Endothelial cell of umbilical vein (primary cell): ENCODE measurements at regions not wholly inside any gene's neighbourhood (a gene's known extent, or its start where the extent isn't known, plus 50 kb on each side); places are given as distances from the start of the nearest gene placed in this dataset.

Experiments used
- BruUV-seq: library from RNA; stranded (reverse); fragments of 400-500 nt; replicated peaks from 2 replicates; lab custom pipeline; 2021; lab: Mats Ljungman, UMichigan
- CTCF ChIA-PET: fragments of 300-600, 350-600 bp; sonication (Branson Sonifier 250); formaldehyde crosslinking; loops from one replicate; lab custom pipeline; 2021; ENCODE audit warnings: antibody characterized with exemption, inconsistent platforms; lab: Charles Lee
- POLR2A ChIA-PET: fragments of 300-600, 350-600 bp; sonication (Branson Sonifier 250); formaldehyde crosslinking; loops from one replicate; lab custom pipeline; 2021; ENCODE audit warnings: antibody characterized with exemption, inconsistent platforms; lab: Charles Lee
- DNase-seq: peaks from one replicate; pipeline ENCODE4 v3.0.0-alpha.2; 2011; ENCODE audit warnings: low read depth, low spot score
- FAIRE-seq: peaks from 2 replicates; lab custom pipeline; 2011; peaks lifted over from hg19 to GRCh38; lab: Jason Lieb, UNC
- H2AFZ ChIP-seq: 2 replicates; pipeline ENCODE4 v1.6.0; 2012; ENCODE audit warnings: low read depth, low read length, control low read depth, inconsistent platforms
- H3K27ac ChIP-seq: 2 replicates; pipeline ENCODE4 v1.5.1; 2011; ENCODE audit warnings: low read depth, mild to moderate bottlenecking, control low read depth, low read length, moderate library complexity; ENCODE audit not compliant: insufficient read depth
- H3K27me3 ChIP-seq, 2 experiments: 2 replicates each; pipeline versions ENCODE4 v1.6.0 to v1.6.1; 2011; ENCODE audit warnings: low read length in 2 of 2, mixed read lengths in 1 of 2; ENCODE audit not compliant: control insufficient read depth in 2 of 2, insufficient read depth in 2 of 2
- H3K36me3 ChIP-seq, 2 experiments: 2 replicates in 1 of 2; 3 replicates in 1 of 2; pipeline ENCODE4 v1.5.1; 2011; ENCODE audit warnings: low read length in 2 of 2, mild to moderate bottlenecking in 1 of 2, moderate library complexity in 1 of 2; ENCODE audit not compliant: control insufficient read depth in 2 of 2, insufficient read depth in 2 of 2; ENCODE audit errors: extremely low read depth in 1 of 2
- H3K4me1 ChIP-seq: 3 replicates; pipeline ENCODE4 v1.5.1; 2011; ENCODE audit warnings: mild to moderate bottlenecking, low read length; ENCODE audit not compliant: control insufficient read depth, insufficient read depth; ENCODE audit errors: extremely low read depth
- H3K4me2 ChIP-seq: 2 replicates; pipeline ENCODE4 v1.6.1; 2011; ENCODE audit warnings: low read length, control low read depth, mixed read lengths; ENCODE audit not compliant: insufficient read depth
- H3K4me3 ChIP-seq, 3 experiments: fragments of 200-600 bp in 1 of 3; sonication (generic), shearing (Covaris generic) in 1 of 3; replicated peaks in 1 of 3; 2 replicates each; pipeline ENCODE4 v1.5.1; 2011 to 2016; ENCODE audit warnings: control low read depth in 3 of 3, low read length in 3 of 3, mild to moderate bottlenecking in 2 of 3, inconsistent platforms in 1 of 3, low read depth in 1 of 3, moderate library complexity in 1 of 3; ENCODE audit not compliant: insufficient read depth in 1 of 3
- H3K79me2 ChIP-seq: 2 replicates; pipeline ENCODE4 v1.6.0; 2012; ENCODE audit warnings: low read length, inconsistent platforms; ENCODE audit not compliant: control insufficient read depth, insufficient read depth
- H3K9ac ChIP-seq: replicated peaks from 2 replicates; pipeline ENCODE3; 2011; ENCODE audit warnings: low read length, control low read depth; ENCODE audit not compliant: insufficient read depth; ENCODE audit errors: extremely low read depth
- H3K9me1 ChIP-seq: replicated peaks from 3 replicates; pipeline ENCODE4 v1.6.0; 2011; ENCODE audit warnings: mild to moderate bottlenecking, low read length; ENCODE audit not compliant: control insufficient read depth, insufficient read depth; ENCODE audit errors: extremely low read depth
- H3K9me3 ChIP-seq: replicated peaks from 2 replicates; pipeline ENCODE4 v1.5.1; 2012; ENCODE audit warnings: low read length, inconsistent platforms; ENCODE audit not compliant: control insufficient read depth, insufficient read depth
- H4K20me1 ChIP-seq: replicated peaks from 2 replicates; pipeline ENCODE3; 2011; ENCODE audit warnings: mild to moderate bottlenecking, low read length; ENCODE audit not compliant: control insufficient read depth, insufficient read depth; ENCODE audit errors: extremely low read depth
- CTCF ChIP-seq, 2 donors: IDR thresholded peaks; 1 replicate in 1 of 2; 2 replicates in 1 of 2; pipeline ENCODE4 v1.5.1; 2011; ENCODE audit warnings: low read length in 2 of 2, mild to moderate bottlenecking in 2 of 2, moderate library complexity in 2 of 2, control low read depth in 1 of 2, inconsistent platforms in 1 of 2, low read depth in 1 of 2; ENCODE audit not compliant: insufficient read depth in 1 of 2; ENCODE audit errors: extremely low read depth in 1 of 2
- FOS ChIP-seq: IDR thresholded peaks from 2 replicates; pipeline ENCODE4 v1.6.1; 2011; ENCODE audit warnings: mild to moderate bottlenecking, low read length, moderate library complexity, borderline replicate concordance; ENCODE audit not compliant: insufficient read depth
- GATA2 ChIP-seq: IDR thresholded peaks from 2 replicates; pipeline ENCODE4 v1.7.0; 2011; ENCODE audit warnings: low read depth, mild to moderate bottlenecking, moderate library complexity, mixed read lengths, low read length; ENCODE audit not compliant: insufficient read length, insufficient read depth
- JUN ChIP-seq: IDR thresholded peaks from 2 replicates; pipeline ENCODE4 v1.6.1; 2011; ENCODE audit warnings: borderline replicate concordance, low read depth; ENCODE audit not compliant: insufficient read length, insufficient read depth
- MAX ChIP-seq: IDR thresholded peaks from 2 replicates; pipeline ENCODE4 v1.6.1; 2011; ENCODE audit not compliant: insufficient read depth, insufficient read length
- MYC ChIP-seq: IDR thresholded peaks from one replicate; pipeline ENCODE4 v1.6.1; 2011; ENCODE audit warnings: mild to moderate bottlenecking, low read depth, low read length
- POLR2A ChIP-seq: IDR thresholded peaks from 2 replicates; pipeline ENCODE4 v1.6.1; 2012; ENCODE audit warnings: low read depth, mild to moderate bottlenecking, control low read depth, low read length
- POLR2AphosphoS5 ChIP-seq: IDR thresholded peaks from 2 replicates; pipeline ENCODE4 v1.6.1; 2012; ENCODE audit warnings: low read depth, mild to moderate bottlenecking, control low read depth, low read length, moderate library complexity; ENCODE audit not compliant: insufficient read depth
- dilution Hi-C: fragments of 300-500 bp; cut with MboI; formaldehyde crosslinking; loops from one replicate; pipeline ENCODE4 v1.15.0; 2019; ENCODE audit warnings: low sequenced_read_pairs; ENCODE audit not compliant: extremely low pct_ligation_motif_present
- intact Hi-C: fragments of 100-400 bp; cut with micrococcal nuclease; formaldehyde crosslinking; loops from one replicate; pipeline ENCODE4 v1.10.0; 2022

- H4K20me1 ChIP-seq = no peaks in the 10 kb centered on the region
- peaks cover 25% of the 10 kb centered on the region for H3K4me1 ChIP-seq
- no peak overlapping the region for H3K27ac ChIP-seq
- FAIRE-seq = no peak
- H3K9me1 ChIP-seq = no peaks in the 10 kb centered on the region
- no peak overlapping the region for H3K9ac ChIP-seq
- TF ChIP-seq CTCF (IDR thresholded peaks at IDR 0.05; ENCODE audit: extremely low read depth in 1 of 2, insufficient read depth in 1 of 2, low read depth in 1 of 2, low read length in 2 of 2) = no peak
- TF ChIP-seq MYC = no peak
- TF ChIP-seq JUN = no peak
- H3K4me2 ChIP-seq = no peak overlapping the region
- no peaks in the 10 kb centered on the region for H3K27me3 ChIP-seq
- H2AFZ ChIP-seq = no peak overlapping the region
- no peak for DNase-seq
- ChIA-PET CTCF (no interaction called here), POLR2A (no interaction called here)
- intact Hi-C loops (no loop called here), dilution Hi-C loops (no loop called here)
- H3K4me3 ChIP-seq = no peak overlapping the region
- H3K9me3 ChIP-seq = no peaks in the 10 kb centered on the region
- BruUV-seq = no TSS peak
- H3K36me3 ChIP-seq = no peaks in the 10 kb centered on the region
- no peaks in the 10 kb centered on the region for H3K79me2 ChIP-seq
Measured at GRCh38 chr9:16333691-16334090, 536.8 kb downstream of the BNC2 start.

- Histone ChIP-seq H3K9me3 (no peaks in the 10 kb centered on the region), H3K36me3 (no peaks in the 10 kb centered on the region), H3K4me2 (peak overlapping the region; percentile 31), H2AFZ (no peak overlapping the region), H4K20me1 (no peaks in the 10 kb centered on the region), H3K9me1 (no peaks in the 10 kb centered on the region), H3K4me1 (peaks cover 25% of the 10 kb centered on the region), H3K79me2 (no peaks in the 10 kb centered on the region), H3K9ac (no peak overlapping the region), H3K4me3 (no peak overlapping the region), H3K27me3 (no peaks in the 10 kb centered on the region), H3K27ac (peak overlapping the region; percentile 81)
- peak; percentile 82 for DNase-seq
- POLR2A ChIA-PET = no interaction called here
- no TSS peak for BruUV-seq
- intact Hi-C loops (loop anchor here (2.0 to 5.0 kb wide), 3 partner anchors 181 to 391 kb away; no protein-coding TSS in a partner anchor), dilution Hi-C loops (no loop called here)
- FAIRE-seq = peak; percentile 85
- TF ChIP-seq MAX (no peak), POLR2A (no peak), POLR2AphosphoS5 (peak; percentile 86), GATA2 (peak; percentile 29), MYC (no peak), CTCF (IDR thresholded peaks at IDR 0.05; ENCODE audit: extremely low read depth in 1 of 2, insufficient read depth in 1 of 2, low read depth in 1 of 2, low read length in 2 of 2) (no peak), FOS (peak; percentile 93), JUN (peak; percentile 20)
- CTCF ChIA-PET = interaction anchor here (0.7 to 1.1 kb wide), 3 partner anchors 28 to 129 kb away, joined by 3 read pairs; no protein-coding TSS in a partner anchor
Measured at GRCh38 chr9:16335788-16336580, 534.5 kb downstream of the BNC2 start.
